GM06990 (cell line): ENCODE measurements at regions not wholly inside any gene's neighbourhood (a gene's known extent, or its start where the extent isn't known, plus 50 kb on each side); places are given as distances from the start of the nearest gene placed in this dataset.

Experiments used
- DNase-seq: peaks from one replicate; pipeline ENCODE4 v3.0.0-alpha.2; 2011; ENCODE audit not compliant: insufficient read length; ENCODE audit errors: extremely low read depth
- H3K27me3 ChIP-seq: replicated peaks from 2 replicates; pipeline ENCODE4 v1.6.0; 2011; ENCODE audit warnings: low read length; ENCODE audit not compliant: control insufficient read depth, insufficient read depth
- H3K36me3 ChIP-seq: 2 replicates; pipeline ENCODE4 v1.5.1; 2011; ENCODE audit warnings: low read length; ENCODE audit not compliant: control insufficient read depth, insufficient read depth
- H3K4me3 ChIP-seq: replicated peaks from 2 replicates; pipeline ENCODE4 v1.5.1; 2011; ENCODE audit warnings: low read depth, mild to moderate bottlenecking, control low read depth, low read length
- TF ChIP-seq, protein P1 (sequence below): IDR thresholded peaks from 2 replicates; pipeline ENCODE4 v1.5.1; 2011; ENCODE audit warnings: low read length, control low read depth, mild to moderate bottlenecking, inconsistent platforms; ENCODE audit not compliant: insufficient read depth, poor library complexity, severe bottlenecking

- no peak overlapping the region for H3K4me3 ChIP-seq
- H3K36me3 ChIP-seq: no peaks in the 10 kb centered on the region
- no peak for DNase-seq
- TF ChIP-seq, protein P1, sequence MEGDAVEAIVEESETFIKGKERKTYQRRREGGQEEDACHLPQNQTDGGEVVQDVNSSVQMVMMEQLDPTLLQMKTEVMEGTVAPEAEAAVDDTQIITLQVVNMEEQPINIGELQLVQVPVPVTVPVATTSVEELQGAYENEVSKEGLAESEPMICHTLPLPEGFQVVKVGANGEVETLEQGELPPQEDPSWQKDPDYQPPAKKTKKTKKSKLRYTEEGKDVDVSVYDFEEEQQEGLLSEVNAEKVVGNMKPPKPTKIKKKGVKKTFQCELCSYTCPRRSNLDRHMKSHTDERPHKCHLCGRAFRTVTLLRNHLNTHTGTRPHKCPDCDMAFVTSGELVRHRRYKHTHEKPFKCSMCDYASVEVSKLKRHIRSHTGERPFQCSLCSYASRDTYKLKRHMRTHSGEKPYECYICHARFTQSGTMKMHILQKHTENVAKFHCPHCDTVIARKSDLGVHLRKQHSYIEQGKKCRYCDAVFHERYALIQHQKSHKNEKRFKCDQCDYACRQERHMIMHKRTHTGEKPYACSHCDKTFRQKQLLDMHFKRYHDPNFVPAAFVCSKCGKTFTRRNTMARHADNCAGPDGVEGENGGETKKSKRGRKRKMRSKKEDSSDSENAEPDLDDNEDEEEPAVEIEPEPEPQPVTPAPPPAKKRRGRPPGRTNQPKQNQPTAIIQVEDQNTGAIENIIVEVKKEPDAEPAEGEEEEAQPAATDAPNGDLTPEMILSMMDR: no peak
- no peaks in the 10 kb centered on the region for H3K27me3 ChIP-seq
Measured at GRCh38 chr5:152987131-152987530, 503.3 kb upstream of the GRIA1 start.

GRCh38 chr5:152990217-152990616 is 500.3 kb upstream of the GRIA1 start:
- no peak for DNase-seq
- no peak overlapping the region for H3K4me3 ChIP-seq
- H3K36me3 ChIP-seq: no peaks in the 10 kb centered on the region
- no peaks in the 10 kb centered on the region for H3K27me3 ChIP-seq
- TF ChIP-seq, protein P1: no peak

DNA sequence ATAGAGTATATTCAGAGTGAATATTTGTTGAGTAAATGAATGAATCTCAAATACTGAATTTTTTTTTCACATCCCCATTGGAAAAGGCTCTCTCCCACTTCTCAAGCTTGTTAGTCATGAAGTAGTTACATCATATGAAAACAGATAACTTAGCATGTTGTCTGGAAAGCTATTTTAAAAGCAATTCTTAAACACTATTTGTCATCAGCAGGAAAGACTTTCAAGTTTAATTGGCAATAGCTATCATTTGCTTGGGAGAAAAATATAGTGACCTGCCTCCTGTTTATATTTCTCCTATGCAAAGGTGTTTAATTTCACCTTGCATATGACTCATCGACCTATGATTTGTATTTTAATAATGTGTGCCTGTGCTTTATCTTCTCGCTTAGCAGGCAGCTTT is 499.8 kb upstream of the GRIA1 start:
- TF ChIP-seq, protein P1: no peak
- Histone ChIP-seq H3K27me3 (no peaks in the 10 kb centered on the region), H3K4me3 (no peak overlapping the region), H3K36me3 (no peaks in the 10 kb centered on the region)
- no peak for DNase-seq

- TF ChIP-seq, protein P1: no peak
- H3K4me3 ChIP-seq: no peak overlapping the region
- H3K27me3 ChIP-seq: no peaks in the 10 kb centered on the region
- no peaks in the 10 kb centered on the region for H3K36me3 ChIP-seq
- DNase-seq: no peak
Measured at GRCh38 chr5:152994033-152994680, 496.3 kb upstream of the GRIA1 start.

- H3K4me3 ChIP-seq: no peak overlapping the region
- DNase-seq: no peak
- TF ChIP-seq, protein P1: no peak
- H3K27me3 ChIP-seq: no peaks in the 10 kb centered on the region
- no peaks in the 10 kb centered on the region for H3K36me3 ChIP-seq
Measured at GRCh38 chr5:152995214-152995725, 495.2 kb upstream of the GRIA1 start.
